Ovary (tissue), 3 donors: ENCODE measurements at regions not wholly inside any gene's neighbourhood (a gene's known extent, or its start where the extent isn't known, plus 50 kb on each side); places are given as distances from the start of the nearest gene placed in this dataset.

Experiments
- CTCF ChIP-seq, 3 donors: fragments of 450-650 bp in 2 of 3; fragments of 200-600 bp in 1 of 3; IDR thresholded peaks; one replicate each; pipeline versions ENCODE4 v1.5.1 to v1.8.0; 2016 to 2022; ENCODE audit warnings: antibody characterized with exemption in 3 of 3, mild to moderate bottlenecking in 1 of 3
- EP300 ChIP-seq: sonication (generic); formaldehyde crosslinking; IDR thresholded peaks from one replicate; pipeline ENCODE4 v1.6.1; 2017; ENCODE audit warnings: antibody characterized with exemption
- POLR2A ChIP-seq: fragments of 450-650 bp; IDR thresholded peaks from one replicate; pipeline ENCODE4 v1.6.1; 2017; ENCODE audit warnings: antibody characterized with exemption, mild to moderate bottlenecking, moderate library complexity
- donor health status: DM: no; HTN: no; CAD: no.

- TF ChIP-seq CTCF (IDR thresholded peaks at IDR 0.05) (no peak), EP300 (no peak), POLR2A (no peak)
Observed at GRCh38 chr11:27238811-27239210, 124.2 kb downstream of the CCDC34 start.
